ENCODE measurements at regions not wholly inside any gene's neighbourhood (a gene's known extent, or its start where the extent isn't known, plus 50 kb on each side); places are given as distances from the start of the nearest gene placed in this dataset.

GRCh38 chr6:146948790-146949342 is 255.4 kb upstream of the STXBP5 start:
- Histone ChIP-seq H3K27me3 (no peaks in the 10 kb centered on the region), H3K36me3 (no peaks in the 10 kb centered on the region), H3K27ac (replicated peaks in 1 of 4) (no peak overlapping the region), H3K4me1 (no peaks in the 10 kb centered on the region), H3K9me3 (no peaks in the 10 kb centered on the region), H3K4me3 (no peak overlapping the region)
- WGBS = 99% methylated on average over 3 of the region's 3 CpGs
- TF ChIP-seq EP300 (IDR thresholded peaks at IDR 0.05) = no peak
- no peak for TF ChIP-seq POLR2AphosphoS5 (IDR thresholded peaks at IDR 0.05)
- no peak for TF ChIP-seq POLR2A (IDR thresholded peaks at IDR 0.05; ENCODE audit: low read depth)
- TF ChIP-seq CTCF (IDR thresholded peaks at IDR 0.05) = no peak
- intact Hi-C loops (cut with DNase I) = no loop called here
- no peak for DNase-seq (ENCODE audit: extremely low spot score)

GRCh38 chr6:146949425-146949824 is 254.8 kb upstream of the STXBP5 start:
- intact Hi-C loops (cut with DNase I) = no loop called here
- TF ChIP-seq POLR2AphosphoS5 (IDR thresholded peaks at IDR 0.05) (no peak), POLR2A (IDR thresholded peaks at IDR 0.05; ENCODE audit: low read depth) (no peak)

GRCh38 chr6:146950351-146950835 is 253.8 kb upstream of the STXBP5 start:
- H3K4me3 ChIP-seq = no peak overlapping the region
- TF ChIP-seq CTCF (IDR thresholded peaks at IDR 0.05) = no peak
- TF ChIP-seq POLR2AphosphoS5 (IDR thresholded peaks at IDR 0.05) = no peak
- no peaks in the 10 kb centered on the region for H3K36me3 ChIP-seq
- H3K4me1 ChIP-seq = no peaks in the 10 kb centered on the region
- H3K9me3 ChIP-seq = no peaks in the 10 kb centered on the region
- H3K27ac ChIP-seq (replicated peaks in 1 of 4) = no peak overlapping the region
- no peak for DNase-seq (ENCODE audit: extremely low spot score)
- H3K27me3 ChIP-seq = no peaks in the 10 kb centered on the region
- intact Hi-C loops (cut with DNase I) = no loop called here
- 61% methylated on average over 7 of the region's 7 CpGs for WGBS

More at GRCh38 chr6:146949425-146949824, 254.8 kb upstream of the STXBP5 start:
- DNase-seq (ENCODE audit: extremely low spot score) = no peak
- no peaks in the 10 kb centered on the region for H3K9me3 ChIP-seq
- no peak overlapping the region for H3K27ac ChIP-seq (replicated peaks in 1 of 4)
- H3K4me1 ChIP-seq = no peaks in the 10 kb centered on the region
- no peaks in the 10 kb centered on the region for H3K36me3 ChIP-seq
- 90% methylated on average over 1 of the region's 1 CpG for WGBS
- no peaks in the 10 kb centered on the region for H3K27me3 ChIP-seq
- no peak overlapping the region for H3K4me3 ChIP-seq

GRCh38 chr6:146955570-146955969 is 248.6 kb upstream of the STXBP5 start:
- Histone ChIP-seq H3K36me3 (no peaks in the 10 kb centered on the region), H3K9me3 (no peaks in the 10 kb centered on the region), H3K27me3 (no peaks in the 10 kb centered on the region), H3K27ac (replicated peaks in 1 of 4) (no peak overlapping the region), H3K4me1 (no peaks in the 10 kb centered on the region), H3K4me3 (no peak overlapping the region)
- TF ChIP-seq POLR2A (IDR thresholded peaks at IDR 0.05; ENCODE audit: low read depth) (no peak), EP300 (IDR thresholded peaks at IDR 0.05) (no peak), POLR2AphosphoS5 (IDR thresholded peaks at IDR 0.05) (no peak), CTCF (IDR thresholded peaks at IDR 0.05) (no peak)
- intact Hi-C loops (cut with DNase I) = no loop called here
- DNase-seq (ENCODE audit: extremely low spot score) = no peak

- TF ChIP-seq CTCF (IDR thresholded peaks at IDR 0.05) (no peak), POLR2A (IDR thresholded peaks at IDR 0.05; ENCODE audit: low read depth) (no peak), POLR2AphosphoS5 (IDR thresholded peaks at IDR 0.05) (no peak)
- intact Hi-C loops (cut with DNase I) = no loop called here
- no peaks in the 10 kb centered on the region for H3K36me3 ChIP-seq
- no peak for DNase-seq (ENCODE audit: extremely low spot score)
- 59% methylated on average over 5 of the region's 5 CpGs for WGBS
- H3K4me1 ChIP-seq = no peaks in the 10 kb centered on the region
- no peak overlapping the region for H3K4me3 ChIP-seq
- no peaks in the 10 kb centered on the region for H3K27me3 ChIP-seq
- no peak overlapping the region for H3K27ac ChIP-seq (replicated peaks in 1 of 4)
- H3K9me3 ChIP-seq = no peaks in the 10 kb centered on the region
Measured at GRCh38 chr6:146957181-146958093, 246.8 kb upstream of the STXBP5 start.
